PC-9 (cell line): ENCODE measurements at regions not wholly inside any gene's neighbourhood (a gene's known extent, or its start where the extent isn't known, plus 50 kb on each side); places are given as distances from the start of the nearest gene placed in this dataset.

Experiments used
- CTCF ChIP-seq: fragments of 200-600 bp; sonication (generic); conservative IDR thresholded peaks from 2 replicates; pipeline ENCODE4 v1.6.1; 2017; ENCODE audit warnings: mixed run types, antibody characterized with exemption, mild to moderate bottlenecking, moderate library complexity
- EZH2 ChIP-seq: fragments of 200-600 bp; sonication (generic); IDR thresholded peaks from 2 replicates; pipeline ENCODE4 v1.8.0; 2017; ENCODE audit warnings: antibody characterized with exemption, low read depth

- TF ChIP-seq CTCF (no peak), EZH2 (no peak)
These were observed 237.6 kb upstream of the TCERG1L start for GRCh38 chr10:131549116-131549515.
